CD14-positive monocyte (primary cell): ENCODE measurements at regions not wholly inside any gene's neighbourhood (a gene's known extent, or its start where the extent isn't known, plus 50 kb on each side); places are given as distances from the start of the nearest gene placed in this dataset.
A peak's percentile ranks its signal among the peaks of the same experiment; 100 is the strongest.

ENCODE experiments used
- DNase-seq, 3 donors: peaks; one replicate each; pipeline ENCODE4 v3.0.0-alpha.2; 2011 to 2022
- H2AFZ ChIP-seq: 2 replicates; pipeline ENCODE4 v1.6.0; 2012; ENCODE audit warnings: mild to moderate bottlenecking, low read depth, low read length, inconsistent platforms; ENCODE audit not compliant: insufficient read depth, poor library complexity, severe bottlenecking
- H3K27ac ChIP-seq, 2 donors: 1 replicate in 1 of 2; 2 replicates in 1 of 2; pipeline ENCODE4 v1.5.1; 2012 to 2013; ENCODE audit warnings: low read length in 2 of 2, control low read depth in 1 of 2, inconsistent platforms in 1 of 2, low read depth in 1 of 2, mild to moderate bottlenecking in 1 of 2
- H3K27me3 ChIP-seq, 2 donors: one replicate each; pipeline versions ENCODE4 v1.6.0 to v1.6.1; 2011 to 2013; ENCODE audit warnings: low read length in 2 of 2; ENCODE audit not compliant: control insufficient read depth in 2 of 2, insufficient read depth in 2 of 2
- H3K36me3 ChIP-seq, 2 donors: replicated peaks in 1 of 2; 1 replicate in 1 of 2; 2 replicates in 1 of 2; pipeline versions ENCODE4 v1.5.1 to v1.6.1; 2012 to 2013; ENCODE audit warnings: low read length in 2 of 2, control low read depth in 1 of 2, inconsistent platforms in 1 of 2, mild to moderate bottlenecking in 1 of 2; ENCODE audit not compliant: insufficient read depth in 2 of 2, control insufficient read depth in 1 of 2
- H3K4me1 ChIP-seq, 2 donors: 1 replicate in 1 of 2; 2 replicates in 1 of 2; pipeline versions ENCODE4 v1.5.1 to v1.6.1; 2012 to 2013; ENCODE audit warnings: low read length in 2 of 2, control low read depth in 1 of 2, inconsistent platforms in 1 of 2, mild to moderate bottlenecking in 1 of 2, moderate library complexity in 1 of 2; ENCODE audit not compliant: insufficient read depth in 2 of 2, control insufficient read depth in 1 of 2
- H3K4me2 ChIP-seq: replicated peaks from 2 replicates; pipeline ENCODE3; 2012; ENCODE audit warnings: low read length, moderate library complexity, mild to moderate bottlenecking; ENCODE audit not compliant: poor library complexity, severe bottlenecking; ENCODE audit errors: extremely low read depth
- H3K4me3 ChIP-seq, 3 experiments: fragments of 200-600 bp in 1 of 3; sonication (generic) in 1 of 3; replicated peaks in 1 of 3; 1 replicate in 2 of 3; 2 replicates in 1 of 3; pipeline ENCODE4 v1.5.1; 2011 to 2013; ENCODE audit warnings: low read length in 3 of 3, mild to moderate bottlenecking in 3 of 3, control low read depth in 2 of 3, low read depth in 2 of 3, inconsistent platforms in 1 of 3, moderate library complexity in 1 of 3
- H3K79me2 ChIP-seq: 2 replicates; pipeline ENCODE4 v1.6.0; 2012; ENCODE audit warnings: mild to moderate bottlenecking, control low read depth, inconsistent platforms, low read length, moderate library complexity; ENCODE audit not compliant: insufficient read depth
- H3K9ac ChIP-seq: 2 replicates; pipeline ENCODE4 v1.6.0; 2017; ENCODE audit warnings: low read length, mild to moderate bottlenecking; ENCODE audit not compliant: insufficient read depth, poor library complexity, severe bottlenecking
- H3K9me3 ChIP-seq, 2 donors: replicated peaks in 1 of 2; 1 replicate in 1 of 2; 2 replicates in 1 of 2; pipeline versions ENCODE4 v1.5.1 to v1.6.1; 2012 to 2013; ENCODE audit warnings: low read length in 2 of 2, control low read depth in 1 of 2; ENCODE audit not compliant: control insufficient read depth in 1 of 2, insufficient read depth in 1 of 2
- H4K20me1 ChIP-seq: 2 replicates; pipeline ENCODE4 v1.6.0; 2012; ENCODE audit warnings: mild to moderate bottlenecking, low read length, control low read depth, moderate library complexity; ENCODE audit not compliant: insufficient read depth
- H3K27ac Mint-ChIP-seq, 7 donors: one replicate each; pipeline ENCODE4 v1.8.0; 2020; ENCODE audit warnings: mild to moderate bottlenecking in 7 of 7, mixed read lengths in 7 of 7, moderate library complexity in 6 of 7, inconsistent platforms in 2 of 7
- H3K27me3 Mint-ChIP-seq, 3 donors: one replicate each; pipeline ENCODE4 v1.8.0; 2021 to 2022; ENCODE audit warnings: low read depth in 3 of 3, mild to moderate bottlenecking in 3 of 3, mixed read lengths in 3 of 3, moderate library complexity in 3 of 3, inconsistent platforms in 1 of 3
- H3K36me3 Mint-ChIP-seq, 2 donors: one replicate each; pipeline ENCODE4 v1.8.0; 2020; ENCODE audit warnings: mixed read lengths in 2 of 2, inconsistent platforms in 1 of 2, mild to moderate bottlenecking in 1 of 2
- H3K4me1 Mint-ChIP-seq: one replicate; pipeline ENCODE4 v1.8.0; 2020; ENCODE audit warnings: mild to moderate bottlenecking, mixed read lengths
- H3K4me3 Mint-ChIP-seq, 2 donors: one replicate each; pipeline ENCODE4 v1.8.0; 2020; ENCODE audit warnings: mild to moderate bottlenecking in 2 of 2, mixed read lengths in 2 of 2, moderate library complexity in 1 of 2
- H3K9me3 Mint-ChIP-seq, 7 donors: one replicate each; pipeline ENCODE4 v1.8.0; 2020 to 2022; ENCODE audit warnings: mixed read lengths in 7 of 7, mild to moderate bottlenecking in 6 of 7, moderate library complexity in 6 of 7, inconsistent platforms in 2 of 7
- CTCF ChIP-seq: fragments of 200-600 bp; IDR thresholded peaks from one replicate; pipeline ENCODE4 v1.8.0; 2022; ENCODE audit warnings: antibody characterized with exemption, mild to moderate bottlenecking
- WGBS: methylation state at CpG from one replicate; pipeline ENCODE4 v1.1.5; 2013; ENCODE audit warnings: missing lambda C conversion rate; ENCODE audit not compliant: insufficient coverage; 5-methylcytosine and 5-hydroxymethylcytosine counted together
- intact Hi-C, 2 donors: fragments of 100-400 bp; cut with micrococcal nuclease; formaldehyde crosslinking; loops; one replicate each; pipeline versions ENCODE4 v1.15.0 to v1.15.1; 2023

GRCh38 chrX:69289046-69289792, 124.0 kb upstream of the PJA1 start:
- intact Hi-C loops, result loop anchor here (5.0 to 10.0 kb wide), 3 partner anchors 462 to 557 kb away; partner anchors contain the start of gene EFNB1 (in 2 of the 2)
- Histone ChIP-seq H2AFZ (no peak overlapping the region), H3K9ac (no peak overlapping the region), H3K27me3 (no peaks in the 10 kb centered on the region), H4K20me1 (no peaks in the 10 kb centered on the region), H3K4me1 (peaks cover 2 to 7% of the 10 kb centered on the region in 2 donors), H3K4me2 (no peak overlapping the region), H3K4me3 (no peak overlapping the region), H3K9me3 (no peaks in the 10 kb centered on the region), H3K27ac (no peak overlapping the region), H3K79me2 (no peaks in the 10 kb centered on the region), H3K36me3 (no peaks in the 10 kb centered on the region)
- Mint-ChIP-seq H3K9me3 (no peaks in the 10 kb centered on the region), H3K4me1 (peaks cover 2% of the 10 kb centered on the region), H3K4me3 (no peak overlapping the region), H3K27me3 (peaks cover 0 to 28% (median 0%) of the 10 kb centered on the region in 3 donors), H3K36me3 (no peaks in the 10 kb centered on the region), H3K27ac (no peak overlapping the region)
- WGBS, result 97% methylated on average over 5 of the region's 11 CpGs
- DNase-seq, result no peak
- TF ChIP-seq CTCF, result no peak

- Histone ChIP-seq H3K4me3 (no peak overlapping the region), H3K9ac (no peak overlapping the region), H3K36me3 (no peaks in the 10 kb centered on the region), H3K27ac (no peak overlapping the region), H4K20me1 (no peaks in the 10 kb centered on the region), H3K9me3 (no peaks in the 10 kb centered on the region), H3K79me2 (no peaks in the 10 kb centered on the region), H3K4me2 (no peak overlapping the region), H3K27me3 (no peaks in the 10 kb centered on the region), H2AFZ (no peak overlapping the region), H3K4me1 (peaks cover 2 to 7% of the 10 kb centered on the region in 2 donors)
- TF ChIP-seq CTCF, result no peak
- Mint-ChIP-seq H3K4me1 (peaks cover 2% of the 10 kb centered on the region), H3K27ac (peak overlapping the region in 1 of 7 donors; percentile 6), H3K4me3 (no peak overlapping the region), H3K27me3 (peaks cover 0 to 23% (median 0%) of the 10 kb centered on the region in 3 donors), H3K36me3 (no peaks in the 10 kb centered on the region), H3K9me3 (no peaks in the 10 kb centered on the region)
- intact Hi-C loops, result loop anchor here (2.0 to 10.0 kb wide), 4 partner anchors 460 to 555 kb away; partner anchors contain the start of gene EFNB1 (in 2 of the 2)
- DNase-seq, result no peak
- WGBS, result 100% methylated on average over 1 of the region's 3 CpGs
Observed at GRCh38 chrX:69287095-69287494, 121.8 kb upstream of the PJA1 start.
